Endothelial cell of umbilical vein (primary cell): ENCODE measurements at regions not wholly inside any gene's neighbourhood (a gene's known extent, or its start where the extent isn't known, plus 50 kb on each side); places are given as distances from the start of the nearest gene placed in this dataset.

Experiments
- BruUV-seq: library from RNA; stranded (reverse); fragments of 400-500 nt; replicated peaks from 2 replicates; lab custom pipeline; 2021; lab: Mats Ljungman, UMichigan
- CTCF ChIA-PET: fragments of 300-600, 350-600 bp; sonication (Branson Sonifier 250); formaldehyde crosslinking; loops from one replicate; lab custom pipeline; 2021; ENCODE audit warnings: antibody characterized with exemption, inconsistent platforms; lab: Charles Lee
- POLR2A ChIA-PET: fragments of 300-600, 350-600 bp; sonication (Branson Sonifier 250); formaldehyde crosslinking; loops from one replicate; lab custom pipeline; 2021; ENCODE audit warnings: antibody characterized with exemption, inconsistent platforms; lab: Charles Lee
- DNase-seq: peaks from one replicate; pipeline ENCODE4 v3.0.0-alpha.2; 2011; ENCODE audit warnings: low read depth, low spot score
- FAIRE-seq: peaks from 2 replicates; lab custom pipeline; 2011; peaks lifted over from hg19 to GRCh38; lab: Jason Lieb, UNC
- H2AFZ ChIP-seq: 2 replicates; pipeline ENCODE4 v1.6.0; 2012; ENCODE audit warnings: low read depth, low read length, control low read depth, inconsistent platforms
- H3K27ac ChIP-seq: 2 replicates; pipeline ENCODE4 v1.5.1; 2011; ENCODE audit warnings: low read depth, mild to moderate bottlenecking, control low read depth, low read length, moderate library complexity; ENCODE audit not compliant: insufficient read depth
- H3K27me3 ChIP-seq, 2 experiments: 2 replicates each; pipeline versions ENCODE4 v1.6.0 to v1.6.1; 2011; ENCODE audit warnings: low read length in 2 of 2, mixed read lengths in 1 of 2; ENCODE audit not compliant: control insufficient read depth in 2 of 2, insufficient read depth in 2 of 2
- H3K36me3 ChIP-seq, 2 experiments: 2 replicates in 1 of 2; 3 replicates in 1 of 2; pipeline ENCODE4 v1.5.1; 2011; ENCODE audit warnings: low read length in 2 of 2, mild to moderate bottlenecking in 1 of 2, moderate library complexity in 1 of 2; ENCODE audit not compliant: control insufficient read depth in 2 of 2, insufficient read depth in 2 of 2; ENCODE audit errors: extremely low read depth in 1 of 2
- H3K4me1 ChIP-seq: 3 replicates; pipeline ENCODE4 v1.5.1; 2011; ENCODE audit warnings: mild to moderate bottlenecking, low read length; ENCODE audit not compliant: control insufficient read depth, insufficient read depth; ENCODE audit errors: extremely low read depth
- H3K4me2 ChIP-seq: 2 replicates; pipeline ENCODE4 v1.6.1; 2011; ENCODE audit warnings: low read length, control low read depth, mixed read lengths; ENCODE audit not compliant: insufficient read depth
- H3K4me3 ChIP-seq, 3 experiments: fragments of 200-600 bp in 1 of 3; sonication (generic), shearing (Covaris generic) in 1 of 3; replicated peaks in 1 of 3; 2 replicates each; pipeline ENCODE4 v1.5.1; 2011 to 2016; ENCODE audit warnings: control low read depth in 3 of 3, low read length in 3 of 3, mild to moderate bottlenecking in 2 of 3, inconsistent platforms in 1 of 3, low read depth in 1 of 3, moderate library complexity in 1 of 3; ENCODE audit not compliant: insufficient read depth in 1 of 3
- H3K79me2 ChIP-seq: 2 replicates; pipeline ENCODE4 v1.6.0; 2012; ENCODE audit warnings: low read length, inconsistent platforms; ENCODE audit not compliant: control insufficient read depth, insufficient read depth
- H3K9ac ChIP-seq: replicated peaks from 2 replicates; pipeline ENCODE3; 2011; ENCODE audit warnings: low read length, control low read depth; ENCODE audit not compliant: insufficient read depth; ENCODE audit errors: extremely low read depth
- H3K9me1 ChIP-seq: replicated peaks from 3 replicates; pipeline ENCODE4 v1.6.0; 2011; ENCODE audit warnings: mild to moderate bottlenecking, low read length; ENCODE audit not compliant: control insufficient read depth, insufficient read depth; ENCODE audit errors: extremely low read depth
- H3K9me3 ChIP-seq: replicated peaks from 2 replicates; pipeline ENCODE4 v1.5.1; 2012; ENCODE audit warnings: low read length, inconsistent platforms; ENCODE audit not compliant: control insufficient read depth, insufficient read depth
- H4K20me1 ChIP-seq: replicated peaks from 2 replicates; pipeline ENCODE3; 2011; ENCODE audit warnings: mild to moderate bottlenecking, low read length; ENCODE audit not compliant: control insufficient read depth, insufficient read depth; ENCODE audit errors: extremely low read depth
- FOS ChIP-seq: IDR thresholded peaks from 2 replicates; pipeline ENCODE4 v1.6.1; 2011; ENCODE audit warnings: mild to moderate bottlenecking, low read length, moderate library complexity, borderline replicate concordance; ENCODE audit not compliant: insufficient read depth
- JUN ChIP-seq: IDR thresholded peaks from 2 replicates; pipeline ENCODE4 v1.6.1; 2011; ENCODE audit warnings: borderline replicate concordance, low read depth; ENCODE audit not compliant: insufficient read length, insufficient read depth
- MAX ChIP-seq: IDR thresholded peaks from 2 replicates; pipeline ENCODE4 v1.6.1; 2011; ENCODE audit not compliant: insufficient read depth, insufficient read length
- MYC ChIP-seq: IDR thresholded peaks from one replicate; pipeline ENCODE4 v1.6.1; 2011; ENCODE audit warnings: mild to moderate bottlenecking, low read depth, low read length
- dilution Hi-C: fragments of 300-500 bp; cut with MboI; formaldehyde crosslinking; loops from one replicate; pipeline ENCODE4 v1.15.0; 2019; ENCODE audit warnings: low sequenced_read_pairs; ENCODE audit not compliant: extremely low pct_ligation_motif_present
- intact Hi-C: fragments of 100-400 bp; cut with micrococcal nuclease; formaldehyde crosslinking; loops from one replicate; pipeline ENCODE4 v1.10.0; 2022

GRCh38 chr6:164792666-164793065 is 516.7 kb downstream of the C6orf118 start:
- FAIRE-seq (no peak), DNase-seq (no peak)
- Histone ChIP-seq H2AFZ (no peak overlapping the region), H3K27ac (no peak overlapping the region), H4K20me1 (no peaks in the 10 kb centered on the region), H3K9me1 (no peaks in the 10 kb centered on the region), H3K4me3 (no peak overlapping the region), H3K79me2 (no peaks in the 10 kb centered on the region), H3K27me3 (no peaks in the 10 kb centered on the region), H3K4me2 (no peak overlapping the region), H3K9me3 (peaks cover 2% of the 10 kb centered on the region), H3K4me1 (no peaks in the 10 kb centered on the region), H3K9ac (no peak overlapping the region), H3K36me3 (no peaks in the 10 kb centered on the region)
- TF ChIP-seq MAX (no peak), FOS (no peak), JUN (no peak)
- dilution Hi-C loops: no loop called here
- ChIA-PET POLR2A (no interaction called here), CTCF (no interaction called here)
- no TSS peak for BruUV-seq
- intact Hi-C loops: no loop called here

- no peak for FAIRE-seq
- POLR2A ChIA-PET: no interaction called here
- DNase-seq: no peak
These were observed 517.9 kb downstream of the C6orf118 start for GRCh38 chr6:164791498-164791897.

More at GRCh38 chr6:164791498-164791897, 517.9 kb downstream of the C6orf118 start:
- Histone ChIP-seq H3K36me3 (no peaks in the 10 kb centered on the region), H2AFZ (no peak overlapping the region), H3K9me3 (no peaks in the 10 kb centered on the region), H3K27ac (no peak overlapping the region), H3K4me2 (no peak overlapping the region), H4K20me1 (no peaks in the 10 kb centered on the region), H3K79me2 (no peaks in the 10 kb centered on the region), H3K9me1 (no peaks in the 10 kb centered on the region), H3K4me1 (no peaks in the 10 kb centered on the region), H3K27me3 (no peaks in the 10 kb centered on the region), H3K4me3 (no peak overlapping the region), H3K9ac (no peak overlapping the region)
- no peak for TF ChIP-seq MYC
- TF ChIP-seq JUN: no peak
- TF ChIP-seq MAX: no peak
- dilution Hi-C loops: no loop called here
- intact Hi-C loops: no loop called here
- CTCF ChIA-PET: no interaction called here
- BruUV-seq: no TSS peak
